Vagina (tissue), 2 donors: ENCODE measurements at regions not wholly inside any gene's neighbourhood (a gene's known extent, or its start where the extent isn't known, plus 50 kb on each side); places are given as distances from the start of the nearest gene placed in this dataset.

Experiments
- POLR2AphosphoS5 ChIP-seq, 2 donors: sonication (generic); formaldehyde crosslinking; IDR thresholded peaks; one replicate each; pipeline ENCODE4 v1.9.0; 2017; ENCODE audit warnings: antibody characterized with exemption in 2 of 2, mild to moderate bottlenecking in 2 of 2, low read depth in 1 of 2; ENCODE audit not compliant: insufficient read depth in 1 of 2
- TF ChIP-seq, protein P1 (sequence below), 3 experiments: fragments of 450-650 bp in 2 of 3; fragments of 200-600 bp in 1 of 3; sonication (generic) in 1 of 3; IDR thresholded peaks; one replicate each; pipeline ENCODE4 v1.5.1; 2017 to 2019; ENCODE audit warnings: antibody characterized with exemption in 3 of 3, mild to moderate bottlenecking in 2 of 3, moderate library complexity in 2 of 3

GRCh38 chr12:85550924-85551323 is 270.9 kb downstream of the ALX1 start:
- TF ChIP-seq POLR2AphosphoS5 (IDR thresholded peaks at IDR 0.05; ENCODE audit: insufficient read depth in 1 of 2, low read depth in 1 of 2): no peak
- TF ChIP-seq, protein P1, sequence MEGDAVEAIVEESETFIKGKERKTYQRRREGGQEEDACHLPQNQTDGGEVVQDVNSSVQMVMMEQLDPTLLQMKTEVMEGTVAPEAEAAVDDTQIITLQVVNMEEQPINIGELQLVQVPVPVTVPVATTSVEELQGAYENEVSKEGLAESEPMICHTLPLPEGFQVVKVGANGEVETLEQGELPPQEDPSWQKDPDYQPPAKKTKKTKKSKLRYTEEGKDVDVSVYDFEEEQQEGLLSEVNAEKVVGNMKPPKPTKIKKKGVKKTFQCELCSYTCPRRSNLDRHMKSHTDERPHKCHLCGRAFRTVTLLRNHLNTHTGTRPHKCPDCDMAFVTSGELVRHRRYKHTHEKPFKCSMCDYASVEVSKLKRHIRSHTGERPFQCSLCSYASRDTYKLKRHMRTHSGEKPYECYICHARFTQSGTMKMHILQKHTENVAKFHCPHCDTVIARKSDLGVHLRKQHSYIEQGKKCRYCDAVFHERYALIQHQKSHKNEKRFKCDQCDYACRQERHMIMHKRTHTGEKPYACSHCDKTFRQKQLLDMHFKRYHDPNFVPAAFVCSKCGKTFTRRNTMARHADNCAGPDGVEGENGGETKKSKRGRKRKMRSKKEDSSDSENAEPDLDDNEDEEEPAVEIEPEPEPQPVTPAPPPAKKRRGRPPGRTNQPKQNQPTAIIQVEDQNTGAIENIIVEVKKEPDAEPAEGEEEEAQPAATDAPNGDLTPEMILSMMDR (IDR thresholded peaks at IDR 0.05): no peak
